ENCODE measurements at regions not wholly inside any gene's neighbourhood (a gene's known extent, or its start where the extent isn't known, plus 50 kb on each side); places are given as distances from the start of the nearest gene placed in this dataset.

GRCh38 chr1:230510496-230510895, 84.4 kb upstream of the PGBD5 start:
- TF ChIP-seq CTCF (IDR thresholded peaks at IDR 0.05; ENCODE audit: insufficient read depth, low read depth, low read length) (no peak), EZH2 (IDR thresholded peaks at IDR 0.05; ENCODE audit: insufficient read depth, low read length) (no peak)
